ENCODE measurements at regions not wholly inside any gene's neighbourhood (a gene's known extent, or its start where the extent isn't known, plus 50 kb on each side); places are given as distances from the start of the nearest gene placed in this dataset.

GRCh38 chrY:12244146-12244545, 456.9 kb upstream of the USP9Y start:
- TF ChIP-seq EP300 (IDR thresholded peaks at IDR 0.05), result no peak
- TF ChIP-seq CTCF (IDR thresholded peaks at IDR 0.05), result no peak
- TF ChIP-seq POLR2AphosphoS5 (IDR thresholded peaks at IDR 0.05), result no peak
- H3K9me3 ChIP-seq, result no peaks in the 10 kb centered on the region
- H3K4me1 ChIP-seq, result no peaks in the 10 kb centered on the region
- H3K27ac ChIP-seq, result no peak overlapping the region
- no peak overlapping the region for H3K4me3 ChIP-seq
- no peaks in the 10 kb centered on the region for H3K27me3 ChIP-seq
- no peak for DNase-seq
- intact Hi-C loops (cut with DNase I; ENCODE audit: low total_unique reads), result no loop called here
- H3K36me3 ChIP-seq, result no peaks in the 10 kb centered on the region
- WGBS, 5 donors, result 60 to 90% (median 67%) methylated on average over 1 of the region's 1 CpG; no CpG with 5 or more reads in 2 of the 5 donors

- WGBS, 5 donors, result 37 to 44% (median 44%) methylated on average over 11 of the region's 11 CpGs; no CpG with 5 or more reads in 2 of the 5 donors
- intact Hi-C loops (cut with DNase I; ENCODE audit: low total_unique reads), result no loop called here
- peak overlapping the region in 1 of 5 donors; percentile 51 for H3K27ac ChIP-seq
- H3K27me3 ChIP-seq, result no peaks in the 10 kb centered on the region
- H3K36me3 ChIP-seq, result no peaks in the 10 kb centered on the region
- no peak for DNase-seq
- peak in 1 of 3 donors; percentile 41 for TF ChIP-seq POLR2AphosphoS5 (IDR thresholded peaks at IDR 0.05)
- TF ChIP-seq POLR2A (IDR thresholded peaks at IDR 0.05), result no peak
- H3K4me3 ChIP-seq, result no peak overlapping the region
- H3K4me1 ChIP-seq, result no peaks in the 10 kb centered on the region
- no peaks in the 10 kb centered on the region for H3K9me3 ChIP-seq
Observed at GRCh38 chrY:12253756-12254155, 447.3 kb upstream of the USP9Y start.

- intact Hi-C loops (cut with DNase I; ENCODE audit: low total_unique reads), result no loop called here
- Histone ChIP-seq H3K4me1 (no peaks in the 10 kb centered on the region), H3K4me3 (no peak overlapping the region), H3K27me3 (no peaks in the 10 kb centered on the region), H3K36me3 (no peaks in the 10 kb centered on the region), H3K9me3 (no peaks in the 10 kb centered on the region), H3K27ac (no peak overlapping the region)
- no peak for TF ChIP-seq CTCF (IDR thresholded peaks at IDR 0.05)
- TF ChIP-seq POLR2AphosphoS5 (IDR thresholded peaks at IDR 0.05), result no peak
- TF ChIP-seq EP300 (IDR thresholded peaks at IDR 0.05), result no peak
- TF ChIP-seq POLR2A (IDR thresholded peaks at IDR 0.05), result no peak
- DNase-seq, result no peak
- 80 to 87% (median 82%) methylated on average over 4 of the region's 4 CpGs; no CpG with 5 or more reads in 2 of the 5 donors for WGBS, 5 donors
Observed at GRCh38 chrY:12271162-12271561, 429.9 kb upstream of the USP9Y start.

- intact Hi-C loops (cut with DNase I; ENCODE audit: low total_unique reads), result no loop called here
- Histone ChIP-seq H3K27me3 (no peaks in the 10 kb centered on the region), H3K9me3 (no peaks in the 10 kb centered on the region), H3K4me1 (no peaks in the 10 kb centered on the region), H3K27ac (no peak overlapping the region), H3K4me3 (no peak overlapping the region), H3K36me3 (no peaks in the 10 kb centered on the region)
- no peak for DNase-seq
- 30 to 58% (median 48%) methylated on average over 3 to 5 of the region's 5 CpGs; no CpG with 5 or more reads in 2 of the 5 donors for WGBS, 5 donors
- TF ChIP-seq CTCF (IDR thresholded peaks at IDR 0.05), result no peak
- no peak for TF ChIP-seq EP300 (IDR thresholded peaks at IDR 0.05)
- TF ChIP-seq POLR2AphosphoS5 (IDR thresholded peaks at IDR 0.05), result no peak
- no peak for TF ChIP-seq POLR2A (IDR thresholded peaks at IDR 0.05)
Observed at GRCh38 chrY:12285608-12286007, 415.4 kb upstream of the USP9Y start.

- H3K27ac ChIP-seq, result no peak overlapping the region
- intact Hi-C loops (cut with DNase I; ENCODE audit: low total_unique reads), result no loop called here
- no peaks in the 10 kb centered on the region for H3K36me3 ChIP-seq
- DNase-seq, result no peak
- H3K4me1 ChIP-seq, result no peaks in the 10 kb centered on the region
- no peaks in the 10 kb centered on the region for H3K9me3 ChIP-seq
- TF ChIP-seq CTCF (IDR thresholded peaks at IDR 0.05) (no peak), EP300 (IDR thresholded peaks at IDR 0.05) (no peak), POLR2A (IDR thresholded peaks at IDR 0.05) (no peak), POLR2AphosphoS5 (IDR thresholded peaks at IDR 0.05) (no peak)
- no peaks in the 10 kb centered on the region for H3K27me3 ChIP-seq
- 49 to 57% (median 56%) methylated on average over 3 of the region's 3 CpGs; no CpG with 5 or more reads in 2 of the 5 donors for WGBS, 5 donors
- H3K4me3 ChIP-seq, result no peak overlapping the region
Observed at GRCh38 chrY:12288919-12289318, 412.1 kb upstream of the USP9Y start.

Data from stomach (tissue), 8 donors.